Kidney glomerular epithelial cell (primary cell): ENCODE measurements at regions not wholly inside any gene's neighbourhood (a gene's known extent, or its start where the extent isn't known, plus 50 kb on each side); places are given as distances from the start of the nearest gene placed in this dataset.

ENCODE experiments used
- DNase-seq: peaks from one replicate; lab custom pipeline; 2025; lab: John Stamatoyannopoulos, UW

- DNase-seq, result no peak
Observed at GRCh38 chr11:130776061-130776419, 140.2 kb downstream of the SNX19 start.

- no peak for DNase-seq
Observed at GRCh38 chr11:130778026-130778425, 138.3 kb downstream of the SNX19 start.

GRCh38 chr11:130778705-130779104, 137.6 kb downstream of the SNX19 start:
- DNase-seq, result no peak

GRCh38 chr11:130779267-130779666, 137.0 kb downstream of the SNX19 start:
- DNase-seq, result no peak

GRCh38 chr11:130779943-130780342, 136.3 kb downstream of the SNX19 start:
- no peak for DNase-seq

GRCh38 chr11:130780437-130780836, 135.8 kb downstream of the SNX19 start:
- no peak for DNase-seq

- DNase-seq, result peak; percentile 70
Observed at GRCh38 chr11:130781931-130782330, 134.3 kb downstream of the SNX19 start.

GRCh38 chr11:130782361-130783222, 133.7 kb downstream of the SNX19 start:
- peak; percentile 95 for DNase-seq

GRCh38 chr11:130783323-130783722, 133.0 kb downstream of the SNX19 start:
- no peak for DNase-seq

- peak; percentile 31 for DNase-seq
Observed at GRCh38 chr11:130785380-130786116, 130.7 kb downstream of the SNX19 start.

GRCh38 chr11:130786586-130786985, 129.7 kb downstream of the SNX19 start:
- no peak for DNase-seq

GRCh38 chr11:130787092-130787616, 129.1 kb downstream of the SNX19 start:
- peak; percentile 94 for DNase-seq

GRCh38 chr11:130787973-130788570, 128.2 kb downstream of the SNX19 start:
- peak; percentile 9 for DNase-seq

- DNase-seq, result no peak
Observed at GRCh38 chr11:130789056-130789640, 127.1 kb downstream of the SNX19 start.

- DNase-seq, result no peak
Observed at GRCh38 chr11:130790689-130791088, 125.6 kb downstream of the SNX19 start.

GRCh38 chr11:130792772-130793171, 123.5 kb downstream of the SNX19 start:
- DNase-seq, result no peak

GRCh38 chr11:130796828-130797227, 119.5 kb downstream of the SNX19 start:
- no peak for DNase-seq

- peak; percentile 99 for DNase-seq
Observed at GRCh38 chr11:130798280-130798679, 118.0 kb downstream of the SNX19 start.

GRCh38 chr11:130798801-130799200, 117.5 kb downstream of the SNX19 start:
- DNase-seq, result no peak

GRCh38 chr11:130801333-130802122, 114.8 kb downstream of the SNX19 start:
- DNase-seq, result peak; percentile 93

- DNase-seq, result no peak
Observed at GRCh38 chr11:130802567-130802966, 113.7 kb downstream of the SNX19 start.
